Peyer's patch (tissue), 4 donors: ENCODE measurements at regions not wholly inside any gene's neighbourhood (a gene's known extent, or its start where the extent isn't known, plus 50 kb on each side); places are given as distances from the start of the nearest gene placed in this dataset.

Experiments
- DNase-seq, 3 donors: peaks; one replicate each; pipeline ENCODE4 v3.0.0-alpha.2; 2017 to 2019
- H3K27ac ChIP-seq, 4 donors: fragments of 200-600 bp; sonication (generic); one replicate each; pipeline ENCODE4 v1.5.1; 2016 to 2019
- H3K27me3 ChIP-seq, 2 donors: fragments of 200-600 bp; sonication (generic); one replicate each; pipeline ENCODE4 v1.5.1; 2019
- H3K36me3 ChIP-seq, 3 donors: fragments of 200-600 bp; sonication (generic); one replicate each; pipeline ENCODE4 v1.5.1; 2016 to 2019
- H3K4me1 ChIP-seq, 4 donors: fragments of 200-600 bp; sonication (generic); one replicate each; pipeline ENCODE4 v1.5.1; 2016 to 2019
- H3K4me3 ChIP-seq, 4 donors: fragments of 200-600 bp; sonication (generic); 1 replicate in 3 of 4; 2 replicates in 1 of 4; pipeline ENCODE4 v1.5.1; 2016 to 2019; ENCODE audit warnings: mild to moderate bottlenecking in 1 of 4
- H3K9me3 ChIP-seq, 4 donors: fragments of 200-600 bp; sonication (generic); one replicate each; pipeline ENCODE4 v1.5.1; 2016 to 2019; ENCODE audit warnings: mild to moderate bottlenecking in 1 of 4
- POLR2A ChIP-seq, 2 donors: fragments of 450-650 bp; IDR thresholded peaks; one replicate each; pipeline ENCODE4 v1.5.1; 2017; ENCODE audit warnings: antibody characterized with exemption in 2 of 2, mild to moderate bottlenecking in 2 of 2, moderate library complexity in 2 of 2
- TF ChIP-seq, protein P1 (sequence below), 6 experiments: fragments of 450-650 bp in 4 of 6; fragments of 200-600 bp in 2 of 6; sonication (generic) in 1 of 6; IDR thresholded peaks; one replicate each; pipeline ENCODE4 v1.5.1; 2017 to 2019; ENCODE audit warnings: antibody characterized with exemption in 6 of 6, mild to moderate bottlenecking in 3 of 6, moderate library complexity in 1 of 6

DNA sequence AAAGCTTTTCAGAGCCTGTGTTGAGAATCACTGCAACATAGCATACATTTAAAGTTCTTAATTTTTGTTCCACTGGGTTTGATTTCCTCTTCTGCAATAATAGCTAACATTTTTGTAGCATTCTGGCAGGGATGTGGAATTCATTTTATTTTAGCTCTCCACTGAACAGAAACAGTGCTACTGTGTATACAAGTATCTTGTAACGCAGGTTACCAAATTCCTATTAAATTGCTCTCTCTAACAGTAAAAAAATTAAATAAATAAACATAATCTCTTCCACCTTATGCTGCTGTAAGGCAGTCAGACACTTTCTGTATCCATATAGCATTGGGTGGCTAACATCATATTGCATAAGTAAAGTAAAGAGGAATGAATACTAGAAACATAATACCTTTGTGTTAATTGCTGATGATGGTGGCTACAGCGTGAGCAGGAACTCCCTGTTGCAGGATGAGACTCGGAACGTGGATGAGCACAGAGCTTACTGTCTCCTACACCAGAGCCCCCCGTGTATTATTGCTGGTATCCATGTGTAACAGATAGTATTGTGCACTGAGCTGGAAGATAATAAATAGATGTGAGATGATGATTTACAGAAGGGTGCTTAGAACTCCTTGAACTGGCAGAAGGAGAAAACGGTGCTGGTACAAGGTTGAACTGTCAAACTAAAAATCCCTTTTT lies 276.9 kb upstream of the SNX7 start:
- Histone ChIP-seq H3K27me3 (no peaks in the 10 kb centered on the region), H3K36me3 (no peaks in the 10 kb centered on the region), H3K9me3 (no peaks in the 10 kb centered on the region), H3K4me3 (no peak overlapping the region), H3K27ac (no peak overlapping the region), H3K4me1 (no peaks in the 10 kb centered on the region)
- DNase-seq, result no peak
- TF ChIP-seq, protein P1, sequence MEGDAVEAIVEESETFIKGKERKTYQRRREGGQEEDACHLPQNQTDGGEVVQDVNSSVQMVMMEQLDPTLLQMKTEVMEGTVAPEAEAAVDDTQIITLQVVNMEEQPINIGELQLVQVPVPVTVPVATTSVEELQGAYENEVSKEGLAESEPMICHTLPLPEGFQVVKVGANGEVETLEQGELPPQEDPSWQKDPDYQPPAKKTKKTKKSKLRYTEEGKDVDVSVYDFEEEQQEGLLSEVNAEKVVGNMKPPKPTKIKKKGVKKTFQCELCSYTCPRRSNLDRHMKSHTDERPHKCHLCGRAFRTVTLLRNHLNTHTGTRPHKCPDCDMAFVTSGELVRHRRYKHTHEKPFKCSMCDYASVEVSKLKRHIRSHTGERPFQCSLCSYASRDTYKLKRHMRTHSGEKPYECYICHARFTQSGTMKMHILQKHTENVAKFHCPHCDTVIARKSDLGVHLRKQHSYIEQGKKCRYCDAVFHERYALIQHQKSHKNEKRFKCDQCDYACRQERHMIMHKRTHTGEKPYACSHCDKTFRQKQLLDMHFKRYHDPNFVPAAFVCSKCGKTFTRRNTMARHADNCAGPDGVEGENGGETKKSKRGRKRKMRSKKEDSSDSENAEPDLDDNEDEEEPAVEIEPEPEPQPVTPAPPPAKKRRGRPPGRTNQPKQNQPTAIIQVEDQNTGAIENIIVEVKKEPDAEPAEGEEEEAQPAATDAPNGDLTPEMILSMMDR (IDR thresholded peaks at IDR 0.05), result no peak
- TF ChIP-seq POLR2A (IDR thresholded peaks at IDR 0.05), result no peak

DNA sequence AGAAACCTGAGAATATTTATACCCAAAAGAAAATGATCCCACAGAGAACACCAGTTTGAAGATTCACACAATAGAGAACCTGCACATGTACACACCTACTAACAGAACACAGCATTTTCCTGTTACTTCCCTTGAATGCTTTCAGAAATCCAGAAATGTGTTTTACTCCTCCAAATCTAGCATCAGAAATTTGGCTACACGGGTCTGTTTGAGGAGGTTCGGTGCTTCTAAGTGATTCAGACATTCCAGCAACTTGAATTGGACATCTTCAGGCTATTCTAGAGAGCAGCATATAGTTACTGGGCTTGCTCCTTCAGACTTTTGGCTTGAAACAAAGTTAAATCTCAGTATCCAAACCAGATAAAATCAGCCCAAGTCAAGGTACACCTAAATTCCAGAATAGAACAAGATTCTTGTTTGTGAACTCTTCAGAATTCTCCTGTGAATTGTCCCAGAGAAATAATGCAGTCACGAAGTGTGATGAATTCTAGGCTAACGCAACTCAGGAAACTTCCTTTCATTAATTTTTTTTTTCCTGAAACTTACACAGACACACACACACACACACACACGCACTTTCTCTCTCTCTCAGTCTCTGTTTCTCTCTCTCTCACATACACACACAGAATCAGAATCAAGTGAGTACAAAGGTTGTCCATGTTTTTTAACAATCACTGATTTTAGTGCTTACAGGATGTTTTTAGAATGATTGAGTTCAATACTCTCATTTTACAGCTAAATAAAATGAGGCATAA lies 278.4 kb upstream of the SNX7 start:
- H3K4me1 ChIP-seq, result no peaks in the 10 kb centered on the region
- TF ChIP-seq, protein P1 (IDR thresholded peaks at IDR 0.05), result no peak
- no peak for TF ChIP-seq POLR2A (IDR thresholded peaks at IDR 0.05)
- no peak for DNase-seq
- no peaks in the 10 kb centered on the region for H3K9me3 ChIP-seq
- no peaks in the 10 kb centered on the region for H3K36me3 ChIP-seq
- no peak overlapping the region for H3K4me3 ChIP-seq
- H3K27me3 ChIP-seq, result no peaks in the 10 kb centered on the region
- no peak overlapping the region for H3K27ac ChIP-seq

DNA sequence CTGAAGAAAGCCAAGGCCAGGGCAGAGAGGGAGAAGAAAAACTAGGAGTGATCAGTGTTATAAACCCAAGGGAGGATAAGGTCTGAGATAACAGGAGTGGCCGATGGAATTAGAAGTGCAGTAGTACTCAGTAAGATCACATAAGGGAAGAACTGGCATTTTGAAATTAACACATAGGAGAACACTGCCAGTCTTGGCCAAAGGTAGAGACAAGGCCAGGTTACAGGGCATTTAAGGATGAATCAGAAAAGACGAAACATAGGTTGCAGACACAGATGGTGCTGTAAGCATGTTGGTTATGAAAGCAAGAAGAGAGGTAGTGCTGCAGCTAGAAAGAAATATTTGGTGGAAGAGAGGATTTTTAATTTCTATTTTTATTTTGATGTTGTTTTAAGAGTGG lies 278.9 kb upstream of the SNX7 start:
- TF ChIP-seq POLR2A (IDR thresholded peaks at IDR 0.05), result no peak
- TF ChIP-seq, protein P1 (IDR thresholded peaks at IDR 0.05), result no peak
- DNase-seq, result no peak
- H3K9me3 ChIP-seq, result no peaks in the 10 kb centered on the region
- H3K36me3 ChIP-seq, result no peaks in the 10 kb centered on the region
- no peaks in the 10 kb centered on the region for H3K4me1 ChIP-seq
- no peak overlapping the region for H3K4me3 ChIP-seq
- H3K27ac ChIP-seq, result no peak overlapping the region
- no peaks in the 10 kb centered on the region for H3K27me3 ChIP-seq

DNA sequence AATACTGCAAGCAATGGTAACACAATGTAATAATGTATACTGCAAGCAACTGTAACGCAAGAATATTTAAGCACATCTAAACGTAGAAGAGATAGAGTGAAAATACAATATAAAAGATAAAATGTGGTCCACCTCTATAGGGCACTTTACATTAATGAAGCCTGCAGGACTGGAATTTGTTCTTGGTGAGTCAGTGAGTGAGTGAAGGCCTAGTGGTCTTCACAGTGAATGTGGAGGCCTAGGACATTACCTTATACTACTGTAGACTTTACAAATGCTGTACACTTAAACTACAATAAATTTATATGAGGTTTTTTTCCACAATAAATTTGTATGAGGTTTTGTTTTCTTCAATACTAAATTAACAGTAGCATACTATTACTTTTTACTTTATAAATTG lies 287.4 kb upstream of the SNX7 start:
- H3K4me3 ChIP-seq, result no peak overlapping the region

DNA sequence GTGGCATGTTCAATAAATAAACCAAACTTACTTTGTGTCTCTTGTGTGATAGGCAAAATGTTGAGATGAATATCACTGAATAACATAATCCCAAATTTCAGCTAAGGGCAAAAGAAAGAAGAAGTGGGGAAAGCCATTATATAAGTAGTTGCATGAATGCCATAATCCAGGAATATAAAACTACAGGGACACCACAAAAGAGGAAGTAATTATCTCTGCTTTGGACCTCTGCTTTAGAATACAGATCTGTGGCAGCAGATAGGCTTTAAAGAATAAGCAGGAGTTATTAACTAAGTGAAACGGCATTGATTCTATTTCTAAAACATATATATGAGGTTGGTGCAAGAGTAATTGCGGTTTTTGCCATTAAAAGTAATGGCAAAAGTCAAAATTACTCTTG lies 288.5 kb upstream of the SNX7 start:
- DNase-seq, result no peak
- no peak overlapping the region for H3K4me3 ChIP-seq
- no peaks in the 10 kb centered on the region for H3K9me3 ChIP-seq
- H3K27ac ChIP-seq, result no peak overlapping the region
- no peaks in the 10 kb centered on the region for H3K36me3 ChIP-seq
- H3K27me3 ChIP-seq, result no peaks in the 10 kb centered on the region
- no peaks in the 10 kb centered on the region for H3K4me1 ChIP-seq
- no peak for TF ChIP-seq POLR2A (IDR thresholded peaks at IDR 0.05)

More for the DNA sequence above, 287.4 kb upstream of the SNX7 start:
- H3K9me3 ChIP-seq, result no peaks in the 10 kb centered on the region
- TF ChIP-seq, protein P1 (IDR thresholded peaks at IDR 0.05), result no peak
- no peak for TF ChIP-seq POLR2A (IDR thresholded peaks at IDR 0.05)
- H3K36me3 ChIP-seq, result no peaks in the 10 kb centered on the region
- no peaks in the 10 kb centered on the region for H3K4me1 ChIP-seq
- no peak for DNase-seq
- H3K27ac ChIP-seq, result no peak overlapping the region
- no peaks in the 10 kb centered on the region for H3K27me3 ChIP-seq

DNA sequence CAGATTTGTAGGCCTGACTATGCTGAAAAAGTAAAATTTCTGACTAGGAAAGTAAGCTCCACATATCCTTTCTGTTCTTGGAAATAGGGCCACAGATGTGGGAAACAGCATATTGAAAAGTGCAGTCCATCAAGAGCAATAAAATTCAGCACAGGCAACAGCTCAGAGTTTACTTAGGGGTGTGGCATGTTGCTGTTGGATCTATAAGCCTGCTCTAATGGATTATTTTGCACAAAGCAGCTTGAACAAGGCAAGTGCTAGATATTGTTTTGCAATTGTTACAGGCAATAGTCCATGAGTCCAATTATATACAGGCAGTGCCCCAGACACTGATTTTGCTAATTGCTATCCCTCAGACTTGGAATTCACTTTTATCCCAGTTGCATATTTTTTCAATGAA lies 289.8 kb upstream of the SNX7 start:
- Histone ChIP-seq H3K9me3 (no peaks in the 10 kb centered on the region), H3K27ac (no peak overlapping the region), H3K27me3 (no peaks in the 10 kb centered on the region), H3K4me3 (no peak overlapping the region), H3K4me1 (no peaks in the 10 kb centered on the region), H3K36me3 (no peaks in the 10 kb centered on the region)
- DNase-seq, result no peak
- TF ChIP-seq, protein P1 (IDR thresholded peaks at IDR 0.05), result no peak
- no peak for TF ChIP-seq POLR2A (IDR thresholded peaks at IDR 0.05)
